GM21447 (cell line): ENCODE measurements at regions not wholly inside any gene's neighbourhood (a gene's known extent, or its start where the extent isn't known, plus 50 kb on each side); places are given as distances from the start of the nearest gene placed in this dataset.
A peak's percentile ranks its signal among the peaks of the same experiment; 100 is the strongest.

ENCODE experiments used
- ATAC-seq: cut with Tn5 transposase; IDR thresholded peaks from one replicate; pipeline ENCODE4 v1.9.1; 2021; ENCODE audit not compliant: unreplicated experiment

DNA sequence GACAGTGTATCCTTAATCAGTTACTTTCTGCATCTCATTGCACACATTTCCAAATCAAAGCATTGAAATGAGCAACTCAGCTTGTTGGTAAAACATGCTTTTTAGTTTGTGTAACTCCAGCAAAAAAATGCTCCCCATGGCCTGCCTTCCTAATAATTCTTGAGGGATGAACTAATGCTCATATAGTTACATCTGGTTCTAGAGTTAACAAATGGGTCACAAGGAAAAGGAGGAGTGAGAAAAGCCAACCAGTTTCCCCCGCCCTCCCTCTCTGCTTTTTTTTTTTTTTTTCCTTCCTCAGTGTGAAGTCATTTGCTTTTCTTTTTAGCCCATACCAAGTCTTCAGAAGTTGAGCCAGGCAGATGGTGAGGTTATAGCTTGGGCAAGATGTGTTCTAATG is 231.7 kb downstream of the MTX2 start:
- no peak for ATAC-seq

DNA sequence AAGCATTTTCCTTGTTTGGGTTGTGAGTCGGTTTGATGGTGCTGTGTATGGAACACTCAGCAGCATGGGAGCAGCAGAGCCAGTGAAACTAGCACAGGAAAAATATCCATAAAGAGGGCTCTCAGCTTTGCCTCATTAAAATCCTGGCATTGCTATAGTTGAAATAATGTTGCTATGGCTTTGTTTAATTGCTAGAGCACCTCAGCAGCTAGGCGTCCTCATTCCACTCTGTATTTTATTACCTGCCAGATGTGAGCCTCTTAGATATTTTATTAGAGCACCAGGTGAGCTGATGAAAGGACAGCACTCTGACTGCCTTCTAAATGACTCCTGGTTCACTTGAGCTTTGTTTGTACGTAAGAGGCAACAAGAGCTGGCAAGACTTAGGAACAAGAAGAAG is 232.4 kb downstream of the MTX2 start:
- ATAC-seq, result no peak

DNA sequence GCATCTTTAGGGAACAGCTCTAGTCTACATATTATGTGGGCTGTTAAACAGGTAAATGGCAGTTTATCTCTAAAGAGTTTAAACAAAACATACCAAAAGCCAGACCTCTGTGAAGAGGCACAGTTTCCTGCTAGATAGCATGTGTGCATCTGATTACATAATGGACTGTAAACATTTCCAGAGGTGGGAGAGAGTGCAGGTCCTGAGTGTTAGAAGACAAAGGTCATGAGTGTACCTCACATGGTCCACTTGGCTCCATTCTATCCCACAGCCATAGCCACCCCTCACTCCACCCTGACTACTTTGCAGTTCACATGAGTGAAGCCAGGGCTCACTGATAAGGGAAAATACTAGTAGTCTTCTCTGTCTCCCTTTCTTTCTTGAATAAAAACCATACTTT is 233.4 kb downstream of the MTX2 start:
- ATAC-seq, result no peak

DNA sequence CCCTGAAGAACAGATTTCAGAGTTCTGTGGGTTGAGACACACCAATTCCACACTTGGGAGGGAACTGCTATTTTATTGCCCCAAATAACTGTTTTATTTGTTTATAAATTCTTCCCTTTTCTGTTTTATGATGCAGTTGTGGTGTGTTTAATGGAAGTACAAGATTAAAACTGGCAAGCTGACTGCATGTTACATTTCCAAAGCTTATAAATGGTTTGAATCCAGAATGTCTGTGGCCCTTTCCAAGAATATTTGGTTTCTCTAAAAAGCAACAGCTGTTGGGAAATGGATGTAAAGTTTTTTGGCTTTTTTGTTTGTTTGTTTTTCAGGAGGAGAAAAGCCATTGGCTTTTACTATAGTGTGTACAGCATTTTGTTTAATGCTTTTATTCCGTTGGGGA is 234.5 kb downstream of the MTX2 start:
- ATAC-seq, result no peak

DNA sequence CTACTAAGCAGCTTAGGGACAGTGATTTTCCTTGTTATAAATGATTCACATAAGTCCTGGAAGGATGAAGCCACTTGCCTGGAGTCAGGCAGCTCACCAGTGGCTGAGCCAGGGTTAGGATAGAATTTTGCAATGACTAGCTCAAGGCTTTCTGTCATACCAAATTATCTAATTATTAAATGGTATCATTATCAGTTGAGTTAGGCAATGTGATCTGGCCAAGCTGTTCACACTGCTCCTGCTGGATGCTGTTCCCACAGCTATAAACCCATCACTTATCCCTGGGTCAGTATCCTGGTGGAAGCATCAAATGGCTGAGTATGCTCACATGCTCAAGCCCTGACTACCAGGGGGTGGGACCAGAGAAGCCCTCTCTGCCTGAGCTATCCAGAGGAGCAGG is 235.2 kb downstream of the MTX2 start:
- ATAC-seq, result no peak

DNA sequence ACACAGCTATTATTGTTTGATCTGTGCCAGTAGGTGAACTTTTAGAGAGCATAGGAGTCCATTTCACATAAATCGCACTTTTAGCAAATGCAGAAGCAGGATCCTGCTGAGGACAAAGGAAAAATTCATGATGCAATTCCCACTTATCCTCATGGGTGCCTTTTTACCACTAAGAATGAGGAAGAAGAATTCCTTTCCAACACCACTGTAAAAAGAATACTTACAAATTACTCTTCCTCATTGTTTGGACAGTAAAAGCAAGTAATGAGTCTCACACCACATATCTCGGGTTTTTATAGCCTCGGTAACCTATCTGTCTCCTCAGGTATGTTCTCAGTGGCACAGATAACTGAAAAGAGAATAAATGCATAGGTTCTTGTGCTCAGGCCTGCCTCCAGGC is 238.5 kb downstream of the MTX2 start:
- ATAC-seq, result no peak

DNA sequence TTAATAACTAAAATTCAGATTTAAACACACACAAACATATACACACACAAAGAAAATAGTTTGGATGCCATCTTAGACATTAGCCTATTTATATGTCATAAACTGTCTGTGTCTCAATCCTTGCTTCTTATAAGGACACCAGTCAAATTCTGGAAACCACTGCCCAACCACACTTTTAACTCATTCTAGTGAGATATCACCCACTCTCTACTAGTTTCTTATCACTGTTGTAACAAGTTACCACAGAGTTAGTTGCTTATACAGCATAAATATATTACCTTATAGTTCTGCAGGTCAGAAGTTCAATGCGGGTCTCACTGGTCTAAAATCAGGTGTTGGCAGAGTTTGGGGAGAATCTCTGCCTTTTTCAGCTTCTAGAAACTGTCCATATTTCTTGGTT is 239.1 kb downstream of the MTX2 start:
- ATAC-seq, result no peak

DNA sequence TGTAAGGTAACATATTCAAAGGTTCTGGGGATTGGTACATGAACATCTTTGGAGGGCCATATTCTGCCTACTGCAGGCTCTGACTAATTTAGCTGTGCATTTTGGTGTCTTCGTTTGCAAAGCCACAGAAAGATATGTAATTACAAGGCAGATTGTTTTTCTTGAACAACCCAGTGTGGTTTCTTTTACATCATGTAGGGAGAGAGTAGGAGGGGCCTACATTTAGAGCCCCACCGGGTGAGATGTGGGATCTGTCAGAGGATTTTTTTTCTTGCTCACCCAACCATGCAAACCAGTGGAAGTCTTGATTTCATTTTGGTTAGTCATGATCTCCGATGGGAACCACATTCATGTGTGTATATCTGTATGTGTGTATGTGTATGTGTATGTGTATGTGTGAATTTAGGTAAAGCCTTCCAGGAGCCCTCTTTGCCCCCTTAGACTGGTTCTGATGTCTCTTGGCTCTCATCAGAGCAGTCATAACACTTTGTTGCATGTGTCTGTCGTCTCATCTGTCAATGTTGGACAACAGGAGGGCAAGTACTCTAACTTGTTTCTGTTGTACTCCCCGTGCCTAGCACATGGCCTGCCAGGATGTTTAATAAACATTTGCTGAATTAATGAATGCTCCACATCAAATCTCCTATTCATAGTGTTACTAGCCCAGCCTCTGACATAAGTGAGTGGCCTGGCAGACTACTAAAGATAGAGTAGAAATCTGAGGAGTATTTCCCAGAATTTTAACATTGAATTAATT is 239.9 kb downstream of the MTX2 start:
- peak; percentile 81 for ATAC-seq

DNA sequence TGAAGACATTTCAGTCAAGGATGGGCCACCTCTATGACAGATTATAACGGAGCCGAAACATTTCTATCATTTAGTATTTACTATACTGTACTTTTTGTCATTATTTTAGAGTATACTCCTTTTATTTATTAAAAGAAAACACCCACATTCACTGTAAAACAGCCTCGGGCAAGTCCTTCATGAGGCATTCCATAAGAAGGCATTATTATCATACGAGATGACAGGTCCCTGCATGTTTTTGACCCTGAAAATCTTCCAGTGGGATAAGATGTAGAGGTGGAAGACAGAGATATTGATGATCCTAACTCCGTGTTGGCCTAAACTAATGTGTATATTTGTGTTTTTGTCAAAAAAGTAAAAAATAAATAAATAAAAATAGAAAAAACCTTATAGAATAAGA is 245.0 kb downstream of the MTX2 start:
- no peak for ATAC-seq

DNA sequence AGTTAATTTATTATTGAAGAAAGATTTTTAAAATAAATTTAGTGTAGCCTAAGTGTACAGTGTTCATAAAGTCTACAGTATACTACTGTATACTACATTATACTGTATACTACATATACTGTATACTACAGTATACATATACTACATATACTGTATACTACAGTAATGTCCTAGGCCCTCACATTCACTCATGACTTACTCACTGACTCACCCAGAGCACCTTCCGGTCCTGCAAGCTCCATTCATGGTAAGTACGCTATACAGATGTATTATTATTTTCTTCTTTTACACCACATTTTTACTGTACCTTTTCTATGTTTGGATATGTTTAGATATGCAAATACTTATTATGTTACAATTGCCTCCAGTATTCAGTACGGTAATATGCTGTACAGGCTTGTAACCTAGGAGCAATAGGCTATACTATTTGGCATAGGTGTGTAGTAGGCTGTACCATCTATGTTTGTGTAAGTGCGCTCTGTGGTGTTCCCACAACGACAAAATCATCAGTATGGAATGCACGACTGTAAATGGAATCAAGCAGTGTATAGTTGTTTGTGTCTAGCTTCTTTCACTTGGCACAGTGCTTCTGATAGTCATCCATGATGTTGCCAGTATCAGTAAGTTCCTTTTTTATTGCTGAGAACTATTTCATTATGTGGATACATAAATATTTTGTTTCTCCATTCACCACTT is 245.7 kb downstream of the MTX2 start:
- no peak for ATAC-seq

DNA sequence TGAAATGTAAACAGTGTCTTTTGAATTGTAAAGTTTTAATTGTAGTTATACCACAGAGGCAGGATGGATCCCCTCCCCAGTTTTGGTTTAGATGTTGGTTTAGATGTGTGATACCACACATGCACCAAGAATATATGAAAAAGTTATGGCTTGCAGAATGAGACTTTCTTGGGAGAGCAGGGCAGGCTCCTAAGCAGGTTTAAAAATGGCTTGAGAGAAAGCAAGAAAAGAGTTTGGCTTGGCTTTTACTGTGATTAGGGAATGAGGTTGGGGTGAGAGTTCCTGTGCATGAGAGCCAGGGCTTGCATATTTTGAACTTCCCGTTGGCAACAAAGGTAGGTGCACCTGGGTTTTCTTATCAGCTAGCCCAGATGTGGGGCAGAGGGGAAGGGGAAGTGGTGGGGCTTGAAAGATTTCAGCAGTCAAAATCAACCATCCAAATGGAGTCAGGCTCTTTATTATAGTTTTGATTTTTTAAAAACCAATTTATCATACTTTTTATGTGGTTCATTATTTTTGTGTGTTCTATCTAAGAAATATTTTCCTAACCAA is 246.9 kb downstream of the MTX2 start:
- ATAC-seq, result no peak

DNA sequence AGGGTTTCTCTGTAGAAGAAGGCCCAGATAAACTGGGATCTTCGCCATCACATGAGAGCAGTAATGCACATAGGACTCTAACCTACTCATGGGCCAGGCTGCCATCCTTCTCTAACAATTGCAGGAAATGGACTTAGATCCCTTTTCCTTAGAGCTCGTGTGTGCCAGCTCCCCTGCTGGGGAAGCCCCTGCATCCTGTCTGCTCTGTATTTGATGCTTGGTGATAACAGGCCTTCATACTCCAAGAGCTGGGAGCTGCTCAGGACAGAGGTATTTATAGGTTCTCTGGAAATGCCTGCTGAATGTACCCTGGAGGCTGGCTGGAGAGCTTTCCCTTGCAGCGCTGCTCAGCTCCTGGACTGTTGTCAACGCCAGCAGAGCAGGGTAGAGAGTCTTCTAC is 249.6 kb downstream of the MTX2 start:
- no peak for ATAC-seq

DNA sequence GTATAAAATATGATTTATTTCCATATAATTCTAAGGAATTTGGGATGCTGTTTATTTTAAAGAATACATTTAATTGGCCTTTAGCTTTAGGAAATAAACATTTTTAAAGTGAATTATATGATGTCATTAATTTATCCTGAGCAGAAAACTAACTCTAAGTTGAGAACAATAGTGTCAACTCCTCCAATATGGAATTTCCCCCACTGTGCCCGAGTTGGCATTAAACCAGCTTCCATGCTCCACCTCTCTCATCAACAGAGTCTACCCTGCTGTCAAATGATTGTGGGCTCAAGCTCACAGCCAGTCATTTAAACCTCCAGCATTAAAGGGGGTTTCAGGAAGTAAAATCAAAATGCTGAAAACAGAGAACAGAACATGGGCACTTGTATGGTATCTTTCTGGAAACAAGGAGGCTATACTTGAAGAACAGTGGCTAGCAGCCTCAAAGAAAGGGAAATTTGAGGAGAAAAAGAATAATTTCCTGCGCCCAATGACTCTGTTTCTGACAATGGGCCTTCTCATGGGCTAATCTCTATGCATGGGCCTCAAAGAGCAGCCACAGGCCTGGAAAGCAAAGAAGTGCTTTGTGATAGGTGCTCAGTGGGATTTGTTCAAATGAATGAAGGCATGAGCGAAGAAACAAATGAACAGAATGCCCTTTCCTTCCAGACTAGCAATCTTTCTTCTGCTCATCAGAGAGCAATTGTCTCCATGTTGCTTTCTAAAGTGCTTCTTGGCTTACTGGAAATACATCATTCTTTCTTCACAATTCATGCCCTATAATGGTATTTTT is 252.8 kb downstream of the MTX2 start:
- no peak for ATAC-seq

DNA sequence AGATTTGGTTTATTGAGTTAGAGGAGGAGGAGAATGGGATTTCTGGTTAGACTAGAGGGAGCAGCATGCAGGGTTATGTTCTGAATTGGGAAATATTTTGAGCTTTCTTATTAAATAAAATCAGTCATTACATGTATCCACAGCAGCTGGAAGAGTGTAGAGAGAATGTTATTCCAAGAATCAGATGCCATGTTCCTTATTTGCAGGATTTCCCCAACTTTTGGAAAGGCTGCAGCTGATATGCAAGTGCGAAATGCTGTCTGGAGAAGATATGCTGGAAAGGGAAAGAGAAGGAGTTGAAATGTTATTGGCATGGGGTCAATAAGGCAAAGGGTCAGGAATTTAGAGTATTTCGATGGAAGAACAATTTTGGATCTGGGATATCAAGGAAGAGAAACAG is 255.8 kb downstream of the MTX2 start:
- no peak for ATAC-seq

DNA sequence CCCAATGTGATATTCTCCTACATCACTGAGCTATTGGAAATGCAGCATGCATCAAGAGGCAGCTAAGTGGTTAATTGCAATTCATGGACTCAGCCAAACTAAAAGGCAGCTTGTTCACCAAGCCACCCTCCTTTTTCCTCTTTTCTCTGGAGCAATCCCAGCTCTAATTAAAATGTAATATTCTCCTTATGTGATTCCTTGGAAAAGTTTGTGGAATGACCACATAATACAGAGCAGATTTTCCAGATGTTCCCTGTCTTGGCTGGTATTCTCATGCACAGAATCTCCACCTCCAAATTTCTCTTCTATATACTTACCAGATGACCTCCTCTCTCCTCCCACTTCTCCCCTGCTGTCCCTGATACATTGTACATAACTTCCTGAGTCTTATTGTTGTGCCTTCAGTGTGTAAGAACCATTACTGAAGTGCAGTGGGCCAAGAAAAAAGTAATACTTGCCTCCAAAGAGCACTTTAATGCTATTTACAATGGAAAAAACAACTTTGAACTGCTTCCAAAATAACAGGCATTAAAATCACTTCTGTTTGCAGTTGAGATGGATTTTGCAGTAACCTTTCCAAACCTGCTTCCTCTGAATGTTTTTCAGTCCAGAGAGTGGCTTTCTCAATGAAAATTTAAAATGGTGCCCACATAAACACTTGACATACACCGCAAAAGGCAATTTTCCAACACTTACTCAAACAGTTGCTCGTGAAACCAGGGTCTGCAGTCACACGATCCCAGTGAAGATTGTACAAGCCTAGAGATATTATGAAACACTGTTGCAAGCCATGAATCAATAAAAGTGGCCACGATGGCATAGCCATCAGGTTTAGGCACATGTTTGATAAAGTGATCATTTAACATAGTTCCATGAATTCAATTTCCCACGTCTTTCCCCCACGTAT is 258.0 kb downstream of the MTX2 start:
- no peak for ATAC-seq

DNA sequence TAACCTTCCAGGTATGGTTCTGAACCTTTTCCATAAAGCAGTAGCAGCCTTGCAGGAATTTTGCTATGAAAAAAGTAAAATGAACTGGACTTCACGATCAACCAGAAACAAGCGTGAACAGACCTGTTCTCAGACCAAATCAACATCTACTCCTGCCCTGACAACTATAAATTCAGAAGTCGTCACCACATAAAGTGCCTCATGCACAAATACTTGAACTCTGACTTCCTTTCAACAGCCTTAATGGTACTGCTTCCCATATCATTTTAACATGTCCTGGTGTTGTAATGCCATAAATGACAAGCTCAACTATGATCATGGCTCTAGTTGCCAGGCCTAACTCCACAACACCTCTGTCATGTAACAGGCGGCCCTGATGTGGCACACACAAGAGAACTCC is 262.4 kb downstream of the MTX2 start:
- no peak for ATAC-seq

DNA sequence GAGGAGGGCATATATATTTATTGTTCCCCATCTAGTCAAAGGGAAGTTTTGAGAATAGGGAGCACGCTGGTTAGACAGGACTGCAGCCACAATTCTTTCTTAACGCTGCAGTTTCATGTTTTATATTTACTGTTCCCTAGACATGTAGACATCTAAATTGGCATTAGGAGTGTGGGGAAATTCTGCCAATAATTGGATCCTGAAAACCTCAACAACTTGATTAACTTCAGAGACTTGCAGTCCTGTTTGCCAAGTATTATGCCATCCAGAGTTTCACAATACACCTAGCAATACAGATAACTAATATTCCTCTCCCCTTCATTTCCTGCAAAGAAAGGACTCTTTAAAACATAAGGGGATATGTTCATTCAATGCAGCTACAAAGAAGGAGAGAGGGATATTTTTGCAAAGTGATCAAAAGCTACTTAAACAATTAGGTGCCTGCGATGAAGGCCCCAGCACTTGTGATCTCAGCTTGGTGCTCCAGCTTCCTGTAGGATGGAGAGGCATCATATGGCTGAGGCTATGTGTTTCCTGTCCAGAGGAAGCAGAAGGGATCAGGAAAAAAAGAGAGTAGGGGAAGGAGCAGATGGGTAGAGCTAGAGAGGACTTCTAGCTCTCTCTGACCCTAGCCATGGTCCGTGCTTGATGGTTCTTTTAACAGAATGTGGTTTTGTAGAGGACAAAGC is 264.4 kb downstream of the MTX2 start:
- no peak for ATAC-seq

DNA sequence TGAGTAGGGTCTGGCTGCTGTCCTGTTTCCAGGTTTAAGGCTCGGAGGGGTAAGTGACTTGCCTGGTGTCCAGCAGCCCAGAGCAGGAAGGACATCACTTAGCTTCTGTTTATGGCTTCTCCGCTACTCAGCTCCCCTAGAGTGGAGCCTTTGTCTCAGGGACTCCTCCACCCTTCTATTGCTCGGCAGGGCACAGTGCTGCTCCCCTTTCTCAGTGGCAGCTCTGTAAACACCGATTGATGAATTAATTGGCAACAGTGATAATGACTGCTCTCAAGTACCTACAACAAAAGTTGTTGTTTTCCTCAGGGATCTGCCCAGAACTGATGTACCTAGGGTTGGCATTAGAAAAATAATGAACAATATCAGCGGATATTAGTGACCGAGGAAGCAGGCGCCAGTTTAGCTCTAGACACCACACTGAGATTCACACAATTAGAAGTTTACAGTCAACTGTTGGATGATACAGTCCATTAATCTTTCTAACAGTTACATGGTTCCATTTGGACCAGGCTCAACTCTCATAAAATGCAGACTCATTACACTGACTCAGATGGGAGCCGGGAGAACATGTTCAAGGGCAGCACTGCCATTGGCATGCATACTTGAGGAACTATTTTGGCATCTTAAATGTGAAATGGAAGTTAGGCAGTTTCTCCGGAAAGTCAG is 265.7 kb downstream of the MTX2 start:
- ATAC-seq, result no peak

DNA sequence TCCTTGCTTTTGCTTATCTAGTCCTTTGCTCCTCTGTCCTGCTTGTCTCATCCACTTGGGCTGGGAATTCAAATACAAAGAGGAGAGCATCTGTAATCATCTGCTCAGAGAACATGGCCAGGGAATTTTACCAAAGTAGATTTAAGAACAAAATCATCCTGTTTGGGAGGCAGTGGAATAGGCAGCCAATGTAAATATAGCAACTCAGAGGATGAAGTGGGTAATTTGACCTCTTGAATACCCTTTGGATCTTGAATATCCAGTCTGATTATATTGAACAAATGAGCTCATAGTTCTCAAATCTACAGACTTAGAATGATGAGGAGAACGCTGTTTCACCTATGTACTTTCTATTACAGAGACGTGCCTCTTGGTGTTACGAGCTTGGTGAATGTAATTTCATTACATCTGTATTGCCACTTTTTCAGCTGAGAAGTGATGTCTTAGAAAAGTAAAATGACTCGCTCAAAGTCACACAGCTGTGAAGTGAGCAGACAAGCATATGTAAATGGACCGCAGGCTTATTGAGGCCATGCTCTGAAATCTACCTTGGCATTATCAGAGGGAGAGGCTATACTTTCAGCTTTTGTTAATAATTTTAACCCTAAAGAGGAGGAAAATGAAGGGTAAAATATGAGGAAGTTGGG is 266.3 kb downstream of the MTX2 start:
- ATAC-seq, result no peak
